Uterus (tissue), 3 donors: ENCODE measurements at regions not wholly inside any gene's neighbourhood (a gene's known extent, or its start where the extent isn't known, plus 50 kb on each side); places are given as distances from the start of the nearest gene placed in this dataset.

ENCODE experiments used
- DNase-seq, 2 donors: peaks; one replicate each; pipeline ENCODE4 v3.0.0-alpha.2; 2019 to 2020
- H3K27ac ChIP-seq, 2 donors: fragments of 200-600 bp; sonication (generic); 1 replicate in 1 of 2; 2 replicates in 1 of 2; pipeline ENCODE4 v1.5.1; 2016 to 2018
- H3K27me3 ChIP-seq, 2 donors: fragments of 200-600 bp; sonication (generic); one replicate each; pipeline ENCODE4 v1.5.1; 2018 to 2019; ENCODE audit warnings: control low read depth in 1 of 2
- H3K36me3 ChIP-seq, 2 donors: fragments of 200-600 bp; sonication (generic); one replicate each; pipeline ENCODE4 v1.5.1; 2019; ENCODE audit warnings: control low read depth in 1 of 2
- H3K4me1 ChIP-seq, 2 donors: fragments of 200-600 bp; sonication (generic); one replicate each; pipeline ENCODE4 v1.5.1; 2018 to 2019; ENCODE audit warnings: control low read depth in 1 of 2
- H3K4me3 ChIP-seq, 2 donors: fragments of 200-600 bp; sonication (generic); 1 replicate in 1 of 2; 2 replicates in 1 of 2; pipeline ENCODE4 v1.5.1; 2018 to 2019; ENCODE audit warnings: mild to moderate bottlenecking in 1 of 2
- H3K9me3 ChIP-seq, 2 donors: fragments of 200-600 bp; sonication (generic); one replicate each; pipeline ENCODE4 v1.5.1; 2019; ENCODE audit warnings: control low read depth in 1 of 2
- POLR2A ChIP-seq, 2 donors: fragments of 450-650 bp; IDR thresholded peaks; one replicate each; pipeline ENCODE4 v1.6.1; 2016; ENCODE audit warnings: antibody characterized with exemption in 2 of 2, mild to moderate bottlenecking in 1 of 2, moderate library complexity in 1 of 2
- intact Hi-C: fragments of 100-400 bp; cut with DNase I; formaldehyde crosslinking; loops from one replicate; pipeline ENCODE4 v1.15.1; 2023; ENCODE audit warnings: low total_unique reads
- TF ChIP-seq, protein P1 (sequence below), 4 experiments: fragments of 200-600 bp in 2 of 4; fragments of 450-650 bp in 2 of 4; sonication (generic) in 2 of 4; IDR thresholded peaks; one replicate each; pipeline ENCODE4 v1.5.1; 2016 to 2019; ENCODE audit warnings: antibody characterized with exemption in 4 of 4, mild to moderate bottlenecking in 2 of 4, moderate library complexity in 1 of 4
- donor health status: DM: yes; HTN: yes; CAD: no.

- TF ChIP-seq, protein P1, sequence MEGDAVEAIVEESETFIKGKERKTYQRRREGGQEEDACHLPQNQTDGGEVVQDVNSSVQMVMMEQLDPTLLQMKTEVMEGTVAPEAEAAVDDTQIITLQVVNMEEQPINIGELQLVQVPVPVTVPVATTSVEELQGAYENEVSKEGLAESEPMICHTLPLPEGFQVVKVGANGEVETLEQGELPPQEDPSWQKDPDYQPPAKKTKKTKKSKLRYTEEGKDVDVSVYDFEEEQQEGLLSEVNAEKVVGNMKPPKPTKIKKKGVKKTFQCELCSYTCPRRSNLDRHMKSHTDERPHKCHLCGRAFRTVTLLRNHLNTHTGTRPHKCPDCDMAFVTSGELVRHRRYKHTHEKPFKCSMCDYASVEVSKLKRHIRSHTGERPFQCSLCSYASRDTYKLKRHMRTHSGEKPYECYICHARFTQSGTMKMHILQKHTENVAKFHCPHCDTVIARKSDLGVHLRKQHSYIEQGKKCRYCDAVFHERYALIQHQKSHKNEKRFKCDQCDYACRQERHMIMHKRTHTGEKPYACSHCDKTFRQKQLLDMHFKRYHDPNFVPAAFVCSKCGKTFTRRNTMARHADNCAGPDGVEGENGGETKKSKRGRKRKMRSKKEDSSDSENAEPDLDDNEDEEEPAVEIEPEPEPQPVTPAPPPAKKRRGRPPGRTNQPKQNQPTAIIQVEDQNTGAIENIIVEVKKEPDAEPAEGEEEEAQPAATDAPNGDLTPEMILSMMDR (IDR thresholded peaks at IDR 0.05) = no peak
- TF ChIP-seq POLR2A (IDR thresholded peaks at IDR 0.05) = no peak
- Histone ChIP-seq H3K27me3 (no peaks in the 10 kb centered on the region), H3K4me3 (no peak overlapping the region), H3K27ac (no peak overlapping the region), H3K9me3 (no peaks in the 10 kb centered on the region), H3K4me1 (no peaks in the 10 kb centered on the region), H3K36me3 (no peaks in the 10 kb centered on the region)
- intact Hi-C loops = no loop called here
- no peak for DNase-seq
Observed at GRCh38 chr3:28900301-28900700, 380.6 kb upstream of the RBMS3 start.

- peak in 1 of 2 donors; percentile 23 for DNase-seq
- H3K36me3 ChIP-seq = no peaks in the 10 kb centered on the region
- TF ChIP-seq, protein P1 (IDR thresholded peaks at IDR 0.05) = no peak
- no peak for TF ChIP-seq POLR2A (IDR thresholded peaks at IDR 0.05)
- no peaks in the 10 kb centered on the region for H3K9me3 ChIP-seq
- intact Hi-C loops = no loop called here
- no peaks in the 10 kb centered on the region for H3K27me3 ChIP-seq
- H3K4me3 ChIP-seq = no peak overlapping the region
- H3K27ac ChIP-seq = no peak overlapping the region
- no peaks in the 10 kb centered on the region for H3K4me1 ChIP-seq
Observed at GRCh38 chr3:28901018-28901417, 379.9 kb upstream of the RBMS3 start.

DNA sequence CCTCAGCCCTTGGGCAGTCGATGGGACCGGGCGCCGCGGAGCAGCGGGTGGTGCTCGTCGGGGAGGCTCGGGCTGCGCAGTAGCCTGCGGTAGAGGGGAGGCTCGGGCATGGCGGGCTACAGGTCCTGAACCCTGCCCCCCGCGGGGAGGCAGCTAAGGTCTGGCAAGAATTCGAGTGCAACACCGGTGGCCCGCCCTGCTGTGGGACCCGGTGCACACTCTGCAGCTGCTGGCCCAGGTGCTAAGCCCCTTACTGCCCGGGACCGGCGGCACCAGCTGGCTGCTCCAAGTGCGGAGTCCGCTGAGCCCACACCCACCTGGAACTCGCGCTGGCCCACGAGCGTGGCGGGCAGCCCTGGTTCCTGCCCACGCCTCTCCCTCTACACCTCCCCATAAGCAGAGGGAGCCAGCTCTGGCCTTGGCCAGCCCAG lies 377.7 kb upstream of the RBMS3 start:
- no peak for DNase-seq
- Histone ChIP-seq H3K4me3 (no peak overlapping the region), H3K27ac (no peak overlapping the region), H3K27me3 (no peaks in the 10 kb centered on the region), H3K9me3 (no peaks in the 10 kb centered on the region), H3K4me1 (no peaks in the 10 kb centered on the region), H3K36me3 (no peaks in the 10 kb centered on the region)
- intact Hi-C loops = no loop called here
- TF ChIP-seq, protein P1 (IDR thresholded peaks at IDR 0.05) = no peak
- no peak for TF ChIP-seq POLR2A (IDR thresholded peaks at IDR 0.05)

DNA sequence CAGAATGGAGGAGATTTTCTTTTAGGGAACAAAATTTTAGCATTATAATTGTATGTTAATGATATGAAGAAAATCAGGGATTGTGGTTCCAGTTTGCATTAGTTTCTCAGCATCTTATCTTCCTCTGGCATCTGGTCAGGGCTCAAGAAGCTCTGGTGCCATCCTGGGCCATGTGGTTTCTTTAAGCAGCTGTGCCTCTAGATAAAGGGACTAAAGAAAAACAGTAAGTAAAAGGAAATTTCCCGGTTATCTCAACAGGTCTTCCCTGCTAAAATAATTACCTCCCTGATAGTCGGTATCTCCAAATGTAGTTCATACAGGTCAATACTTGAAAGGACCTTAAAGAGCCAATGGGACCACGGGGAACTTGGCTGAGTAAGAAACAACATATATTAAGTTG lies 375.1 kb upstream of the RBMS3 start:
- TF ChIP-seq, protein P1 (IDR thresholded peaks at IDR 0.05) = no peak
- no peak for TF ChIP-seq POLR2A (IDR thresholded peaks at IDR 0.05)
- Histone ChIP-seq H3K27me3 (no peaks in the 10 kb centered on the region), H3K36me3 (no peaks in the 10 kb centered on the region), H3K4me3 (no peak overlapping the region), H3K9me3 (no peaks in the 10 kb centered on the region), H3K27ac (no peak overlapping the region), H3K4me1 (no peaks in the 10 kb centered on the region)
- intact Hi-C loops = no loop called here
- DNase-seq = no peak

- Histone ChIP-seq H3K36me3 (no peaks in the 10 kb centered on the region), H3K4me3 (no peak overlapping the region), H3K27ac (no peak overlapping the region), H3K4me1 (no peaks in the 10 kb centered on the region), H3K27me3 (no peaks in the 10 kb centered on the region), H3K9me3 (no peaks in the 10 kb centered on the region)
- no peak for DNase-seq
- intact Hi-C loops = no loop called here
- no peak for TF ChIP-seq POLR2A (IDR thresholded peaks at IDR 0.05)
- TF ChIP-seq, protein P1 (IDR thresholded peaks at IDR 0.05) = no peak
Observed at GRCh38 chr3:28906561-28907310, 374.1 kb upstream of the RBMS3 start.
